ENCODE measurements at regions not wholly inside any gene's neighbourhood (a gene's known extent, or its start where the extent isn't known, plus 50 kb on each side); places are given as distances from the start of the nearest gene placed in this dataset.

DNA sequence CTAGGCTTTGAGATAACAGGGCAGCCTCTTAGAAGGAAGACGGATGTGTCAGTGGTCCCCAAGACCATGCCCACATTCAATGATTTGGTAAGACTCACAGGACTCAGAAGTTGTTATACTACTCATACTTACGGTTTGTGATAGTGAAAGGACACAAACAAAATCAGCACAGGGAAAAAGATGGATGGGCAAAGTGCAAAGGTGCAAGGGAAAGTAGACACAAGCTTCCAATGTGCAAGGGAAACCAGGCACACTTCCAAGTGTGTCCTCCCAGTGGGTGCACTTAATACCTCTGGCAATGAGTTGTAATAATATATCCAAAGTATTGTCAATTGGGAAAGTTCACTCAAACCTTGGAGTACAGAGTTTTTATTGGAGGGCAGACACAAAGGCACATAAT lies 53.8 kb upstream of the VCX start:
- DNase-seq (ENCODE audit: low read depth), result no peak

DNA sequence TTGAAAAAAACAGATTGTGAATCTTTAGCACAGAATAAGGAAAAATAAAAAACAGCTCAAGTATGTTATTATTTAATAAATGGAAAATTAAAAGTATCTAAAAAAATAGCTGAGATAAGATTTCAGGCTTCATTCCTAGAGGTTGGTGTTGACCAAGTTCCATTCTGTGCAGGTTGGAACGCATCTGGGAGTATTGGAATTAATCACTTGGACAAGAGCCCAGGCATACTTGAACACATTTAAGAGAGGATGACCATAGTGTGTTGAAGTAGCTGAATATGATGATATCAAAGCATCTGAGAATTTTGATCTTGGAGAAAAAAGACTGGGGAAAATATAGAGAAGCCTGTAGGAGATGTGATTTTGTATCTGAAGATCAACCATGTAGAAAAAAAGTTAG lies 54.6 kb upstream of the VCX start:
- DNase-seq (ENCODE audit: low read depth), result no peak

DNA sequence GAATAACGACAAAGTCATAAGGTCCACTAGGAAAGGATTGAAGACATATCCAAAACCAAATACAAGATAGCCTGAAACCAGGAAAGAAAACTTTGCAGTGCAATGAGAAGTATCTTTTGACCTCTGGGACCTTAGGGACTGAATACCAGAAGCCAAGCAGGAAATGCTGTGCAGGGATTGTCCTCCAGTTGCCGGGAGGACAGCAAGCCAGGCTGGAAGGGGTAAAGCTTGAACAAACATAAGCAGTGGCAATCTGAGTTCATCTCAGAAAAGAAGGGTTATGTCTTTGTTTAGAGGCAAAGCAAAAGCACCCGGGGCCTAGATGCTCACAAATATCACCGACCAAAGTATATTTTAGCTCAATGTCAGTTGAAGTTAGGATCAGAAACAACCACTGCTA lies 55.3 kb upstream of the VCX start:
- no peak for DNase-seq (ENCODE audit: low read depth)

- no peak for DNase-seq (ENCODE audit: low read depth)
These were observed 58.4 kb upstream of the VCX start for GRCh38 chrX:7784580-7784979.

DNA sequence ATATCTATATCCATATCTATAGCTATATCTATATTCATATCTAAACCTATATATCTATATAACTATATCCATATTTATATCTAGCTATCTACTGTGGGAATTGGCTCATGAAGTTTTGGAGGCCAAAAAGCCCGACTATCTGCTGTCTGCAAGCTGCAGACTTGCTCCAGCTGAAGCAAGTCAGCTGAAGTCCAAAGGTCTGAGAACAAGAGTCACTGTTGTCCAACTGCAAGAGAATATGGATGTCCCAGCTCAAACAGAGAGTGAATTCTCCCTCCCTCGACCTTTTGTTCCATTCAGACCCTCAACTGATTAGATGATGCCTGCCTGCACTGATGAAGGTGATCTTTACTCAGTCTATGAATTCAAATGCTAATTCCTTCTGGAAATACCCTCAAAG lies 63.3 kb upstream of the VCX start:
- no peak for DNase-seq (ENCODE audit: low read depth)

DNA sequence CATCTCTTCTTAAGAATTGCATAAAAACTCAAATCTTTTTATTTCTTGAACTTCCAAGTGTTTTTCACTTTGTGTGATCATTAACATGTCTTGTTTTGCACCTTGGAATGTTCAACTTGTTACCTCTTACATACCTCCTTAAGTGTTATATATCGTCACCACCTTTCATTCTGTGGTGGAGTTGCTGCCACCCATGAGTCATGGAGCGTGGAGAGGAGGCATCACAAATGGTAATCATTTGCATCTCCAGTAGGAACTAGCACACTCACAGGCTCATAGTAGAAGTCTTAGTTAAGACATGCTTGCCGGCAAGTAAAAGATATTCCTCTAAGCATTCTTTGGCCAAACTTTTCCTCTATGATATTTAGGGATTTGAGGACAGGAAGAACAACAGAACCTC lies 67.0 kb upstream of the VCX start:
- DNase-seq (ENCODE audit: low read depth), result no peak

DNA sequence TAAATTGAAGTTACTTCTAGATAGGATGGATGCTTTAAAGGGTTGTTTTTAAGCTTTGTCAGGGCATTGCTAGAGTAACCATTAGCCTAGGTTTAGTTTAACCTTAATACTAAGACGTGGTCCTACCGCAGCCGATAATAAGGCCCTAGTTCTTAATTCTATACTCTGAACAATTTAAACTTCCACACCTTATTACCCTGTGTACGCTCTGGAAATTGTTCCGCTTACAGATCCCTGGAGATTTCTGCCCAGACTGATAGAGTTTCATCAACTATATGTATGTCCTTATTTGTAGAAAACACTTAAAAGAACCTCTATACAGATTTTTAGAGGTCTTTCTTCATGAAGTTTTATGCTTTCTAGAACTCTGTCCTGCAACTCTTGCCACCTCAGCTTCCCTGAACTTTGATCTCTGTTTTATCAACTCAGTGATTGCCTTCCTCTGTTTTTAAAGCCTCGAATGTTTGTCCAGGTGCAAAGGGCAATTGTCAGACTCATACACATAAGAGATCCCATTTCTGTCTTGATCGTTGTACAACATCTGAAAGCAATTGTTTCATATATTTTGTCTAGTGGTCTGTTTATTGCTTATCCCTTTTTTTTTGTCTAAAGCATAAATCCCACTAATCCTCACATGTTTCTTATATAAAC lies 71.1 kb upstream of the VCX start:
- no peak for DNase-seq (ENCODE audit: low read depth)

GRCh38 chrX:7759830-7760229 lies 83.1 kb upstream of the VCX start:
- DNase-seq (ENCODE audit: low read depth), result no peak

GRCh38 chrX:7746856-7747255 lies 96.1 kb upstream of the VCX start:
- DNase-seq (ENCODE audit: low read depth), result no peak

DNA sequence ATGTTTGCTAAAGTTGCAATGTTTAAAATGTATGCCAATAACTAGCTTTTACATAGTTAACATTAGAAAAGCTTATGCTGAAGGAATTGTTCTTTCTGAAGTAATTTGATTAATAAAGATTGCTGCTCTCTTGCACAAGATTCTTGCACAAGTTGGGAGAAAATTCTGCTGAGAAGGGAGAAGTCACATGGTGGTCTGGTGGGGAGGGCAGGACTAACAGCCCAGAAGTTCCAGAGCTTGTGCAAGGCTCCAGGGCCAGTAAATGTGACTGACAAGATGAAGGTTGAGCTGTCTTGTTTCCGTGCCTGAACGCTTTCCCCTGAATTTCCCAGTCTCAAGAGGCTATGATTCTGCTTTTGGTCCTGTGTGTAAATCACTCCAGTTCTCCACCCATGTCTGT lies 112.9 kb upstream of the VCX start:
- no peak for DNase-seq (ENCODE audit: low read depth)

- no peak for DNase-seq (ENCODE audit: low read depth)
These were observed 122.5 kb upstream of the VCX start for GRCh38 chrX:7720519-7720918.

GRCh38 chrX:7714351-7714750 lies 128.6 kb upstream of the VCX start:
- no peak for DNase-seq (ENCODE audit: low read depth)

GRCh38 chrX:7711167-7711566 lies 131.8 kb upstream of the VCX start:
- no peak for DNase-seq (ENCODE audit: low read depth)

GRCh38 chrX:7709845-7710244 lies 133.1 kb upstream of the VCX start:
- no peak for DNase-seq (ENCODE audit: low read depth)

DNA sequence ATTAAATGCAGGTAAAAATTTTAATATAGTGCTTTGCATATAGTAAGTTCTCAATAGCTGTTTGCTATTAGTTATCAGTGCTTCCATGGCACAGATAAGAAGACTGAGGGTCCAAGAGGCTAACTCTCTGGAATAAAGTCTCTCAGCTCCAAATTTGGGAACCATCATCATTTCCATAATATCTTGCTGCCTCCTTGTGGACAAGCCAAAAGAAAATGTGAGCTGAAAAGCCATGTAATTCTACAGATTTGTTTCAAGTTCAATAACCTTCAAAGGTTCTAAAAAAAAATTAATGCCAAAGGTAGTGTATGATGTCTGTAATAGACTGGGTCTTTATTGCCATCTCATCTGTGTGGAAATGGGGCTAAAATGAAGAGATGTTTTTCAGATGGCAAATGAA lies 136.9 kb upstream of the VCX start:
- no peak for DNase-seq (ENCODE audit: low read depth)

DNA sequence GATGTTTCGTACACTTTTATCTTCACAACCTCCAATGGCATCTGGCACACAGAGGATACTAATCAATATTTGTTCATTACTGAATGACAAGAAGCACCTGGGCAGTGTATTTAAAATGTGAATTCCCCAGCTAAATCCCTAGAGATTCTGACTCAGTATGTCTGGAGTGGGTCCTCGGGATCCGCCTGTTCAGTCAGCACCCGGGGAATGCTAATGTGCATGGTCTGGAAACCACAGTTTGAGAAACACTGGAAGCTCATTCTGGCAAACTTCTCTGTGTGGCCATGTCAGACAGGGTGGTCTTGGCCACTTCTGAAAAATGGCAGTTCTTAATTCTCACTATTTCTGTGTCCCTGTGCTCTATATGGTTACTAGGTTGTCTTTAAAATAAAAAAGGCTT lies 138.8 kb upstream of the VCX start:
- DNase-seq (ENCODE audit: low read depth), result no peak

GRCh38 chrX:7698248-7698647 lies 144.7 kb upstream of the VCX start:
- no peak for DNase-seq (ENCODE audit: low read depth)

DNA sequence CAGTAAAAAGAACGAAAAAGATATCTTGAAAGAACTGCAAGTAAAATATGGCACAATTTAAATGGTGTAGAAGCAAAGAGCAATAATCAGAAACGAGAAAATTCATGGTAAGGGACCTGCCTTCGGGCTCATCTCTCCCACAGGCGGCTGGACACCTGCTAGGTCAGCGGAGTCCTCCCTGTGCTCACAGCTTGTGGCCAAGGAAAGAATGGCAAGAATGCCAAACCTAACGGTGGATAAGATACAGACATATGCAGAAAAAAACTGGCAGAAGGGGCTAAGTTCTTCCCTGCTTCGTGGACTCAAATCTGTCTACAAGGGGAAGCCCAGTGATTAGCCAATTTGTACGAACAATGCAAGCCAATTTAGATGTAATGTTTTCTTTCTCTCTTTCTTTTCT lies 152.1 kb upstream of the VCX start:
- DNase-seq (ENCODE audit: low read depth), result no peak

GRCh38 chrX:7689791-7690412 lies 153.1 kb upstream of the VCX start:
- no peak for DNase-seq (ENCODE audit: low read depth)

- DNase-seq (ENCODE audit: low read depth), result no peak
These were observed 162.8 kb upstream of the VCX start for GRCh38 chrX:7680181-7680580.

GRCh38 chrX:7654316-7654715 lies 188.7 kb upstream of the VCX start:
- no peak for DNase-seq (ENCODE audit: low read depth)

GRCh38 chrX:7647831-7648230 lies 195.1 kb upstream of the VCX start:
- DNase-seq (ENCODE audit: low read depth), result no peak

DNA sequence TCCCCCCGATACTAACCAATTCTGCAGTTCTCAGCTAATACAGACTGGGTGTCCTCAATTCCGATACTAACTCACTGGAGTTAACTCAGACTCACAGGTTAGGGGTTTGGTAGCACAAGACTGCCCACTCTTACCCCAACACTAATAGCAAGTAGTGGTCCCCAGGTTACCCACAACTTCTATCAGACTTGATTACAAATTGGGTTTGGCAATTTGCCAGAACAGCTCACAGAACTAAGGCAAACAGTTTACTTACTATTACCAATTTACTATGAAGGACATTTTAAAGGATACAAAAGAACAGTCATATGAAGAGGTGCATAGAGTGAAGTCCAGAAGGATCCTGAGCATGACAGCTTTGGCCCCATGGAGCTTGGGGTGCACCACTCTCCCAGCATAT lies 201.8 kb upstream of the VCX start:
- DNase-seq (ENCODE audit: low read depth), result no peak

GRCh38 chrX:7640392-7640791 lies 202.6 kb upstream of the VCX start:
- no peak for DNase-seq (ENCODE audit: low read depth)
